ENCODE measurements at regions not wholly inside any gene's neighbourhood (a gene's known extent, or its start where the extent isn't known, plus 50 kb on each side); places are given as distances from the start of the nearest gene placed in this dataset.
A peak's percentile ranks its signal among the peaks of the same experiment; 100 is the strongest.

DNA sequence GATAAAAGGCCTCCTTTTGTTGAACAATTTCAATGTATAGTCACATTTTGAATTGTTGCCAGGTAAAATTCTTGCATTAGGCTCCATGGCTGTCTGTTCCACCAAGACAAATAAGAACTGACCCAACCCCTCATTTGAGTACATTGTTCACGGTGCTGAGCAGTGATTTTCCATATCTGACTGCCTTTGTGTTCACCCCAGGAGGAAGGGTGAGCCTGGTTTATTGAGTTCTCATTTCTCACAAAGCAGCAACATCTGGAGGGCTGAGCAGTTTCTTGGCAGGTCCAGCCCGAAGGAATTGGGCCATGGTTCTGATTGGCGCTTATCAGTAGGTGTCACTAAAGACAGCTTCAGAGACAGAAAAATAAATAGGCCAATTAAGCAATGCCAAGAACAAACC, 149.1 kb downstream of the BMP4 start:
- no peaks in the 10 kb centered on the region for H3K36me3 ChIP-seq
- no peaks in the 10 kb centered on the region for H3K4me1 ChIP-seq
- intact Hi-C loops (cut with DNase I) = no loop called here
- TF ChIP-seq, protein P1, sequence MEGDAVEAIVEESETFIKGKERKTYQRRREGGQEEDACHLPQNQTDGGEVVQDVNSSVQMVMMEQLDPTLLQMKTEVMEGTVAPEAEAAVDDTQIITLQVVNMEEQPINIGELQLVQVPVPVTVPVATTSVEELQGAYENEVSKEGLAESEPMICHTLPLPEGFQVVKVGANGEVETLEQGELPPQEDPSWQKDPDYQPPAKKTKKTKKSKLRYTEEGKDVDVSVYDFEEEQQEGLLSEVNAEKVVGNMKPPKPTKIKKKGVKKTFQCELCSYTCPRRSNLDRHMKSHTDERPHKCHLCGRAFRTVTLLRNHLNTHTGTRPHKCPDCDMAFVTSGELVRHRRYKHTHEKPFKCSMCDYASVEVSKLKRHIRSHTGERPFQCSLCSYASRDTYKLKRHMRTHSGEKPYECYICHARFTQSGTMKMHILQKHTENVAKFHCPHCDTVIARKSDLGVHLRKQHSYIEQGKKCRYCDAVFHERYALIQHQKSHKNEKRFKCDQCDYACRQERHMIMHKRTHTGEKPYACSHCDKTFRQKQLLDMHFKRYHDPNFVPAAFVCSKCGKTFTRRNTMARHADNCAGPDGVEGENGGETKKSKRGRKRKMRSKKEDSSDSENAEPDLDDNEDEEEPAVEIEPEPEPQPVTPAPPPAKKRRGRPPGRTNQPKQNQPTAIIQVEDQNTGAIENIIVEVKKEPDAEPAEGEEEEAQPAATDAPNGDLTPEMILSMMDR (IDR thresholded peaks at IDR 0.05) = no peak
- ATAC-seq (no peak), DNase-seq (no peak)
- H3K27ac ChIP-seq = no peak overlapping the region
- H3K27me3 ChIP-seq (ENCODE audit: low read depth) = no peaks in the 10 kb centered on the region
- H3K4me3 ChIP-seq = no peak overlapping the region
- no peaks in the 10 kb centered on the region for H3K9me3 ChIP-seq

DNA sequence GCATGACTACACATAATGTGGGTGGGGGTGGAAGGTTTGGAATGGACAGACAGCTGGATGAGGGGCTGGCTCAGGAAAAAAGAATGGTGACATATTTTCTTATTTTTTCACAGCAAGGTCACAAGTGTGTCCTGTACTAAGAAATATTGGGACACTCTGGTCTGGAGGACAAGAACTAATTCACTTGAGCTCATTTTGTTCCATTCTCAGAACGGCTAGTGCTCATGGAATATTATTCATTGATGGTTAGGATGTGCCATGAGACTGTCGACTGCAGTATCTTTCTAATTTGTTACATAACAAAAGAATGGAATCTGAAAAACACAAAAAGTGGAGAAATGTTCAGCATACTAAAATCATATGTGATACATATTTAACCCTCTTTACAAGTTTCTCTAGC, 149.5 kb downstream of the BMP4 start:
- Histone ChIP-seq H3K36me3 (no peaks in the 10 kb centered on the region), H3K4me3 (no peak overlapping the region), H3K27ac (no peak overlapping the region), H3K27me3 (ENCODE audit: low read depth) (no peaks in the 10 kb centered on the region), H3K9me3 (no peaks in the 10 kb centered on the region), H3K4me1 (no peaks in the 10 kb centered on the region)
- no peak for ATAC-seq
- TF ChIP-seq, protein P1 (IDR thresholded peaks at IDR 0.05) = no peak
- intact Hi-C loops (cut with DNase I) = no loop called here
- no peak for DNase-seq

DNA sequence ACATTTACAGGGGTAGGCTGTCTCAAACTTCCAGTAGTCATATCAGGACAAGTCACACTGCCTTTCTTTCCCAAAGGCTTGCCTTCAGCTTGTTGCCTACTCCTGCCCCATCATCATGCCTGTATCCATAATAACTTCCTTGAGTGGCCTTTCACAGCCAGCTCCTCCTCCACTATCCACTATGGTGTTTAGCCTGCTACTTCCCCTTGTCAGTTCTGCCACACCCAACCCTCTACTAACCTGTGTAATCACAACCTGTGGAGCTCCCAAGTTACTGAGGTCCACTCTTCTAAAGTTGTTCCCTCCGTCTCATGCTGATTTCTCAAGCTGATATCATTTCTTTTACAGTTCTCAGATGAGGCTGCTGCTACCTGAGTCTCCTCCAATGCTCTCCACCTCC, 159.9 kb downstream of the BMP4 start:
- H3K27me3 ChIP-seq (ENCODE audit: low read depth) = no peaks in the 10 kb centered on the region
- H3K4me3 ChIP-seq = no peak overlapping the region
- no peaks in the 10 kb centered on the region for H3K9me3 ChIP-seq
- ATAC-seq (no peak), DNase-seq (no peak)
- H3K27ac ChIP-seq = no peak overlapping the region
- TF ChIP-seq, protein P1 (IDR thresholded peaks at IDR 0.05) = no peak
- intact Hi-C loops (cut with DNase I) = no loop called here
- no peaks in the 10 kb centered on the region for H3K36me3 ChIP-seq
- H3K4me1 ChIP-seq = peaks cover 16% of the 10 kb centered on the region

DNA sequence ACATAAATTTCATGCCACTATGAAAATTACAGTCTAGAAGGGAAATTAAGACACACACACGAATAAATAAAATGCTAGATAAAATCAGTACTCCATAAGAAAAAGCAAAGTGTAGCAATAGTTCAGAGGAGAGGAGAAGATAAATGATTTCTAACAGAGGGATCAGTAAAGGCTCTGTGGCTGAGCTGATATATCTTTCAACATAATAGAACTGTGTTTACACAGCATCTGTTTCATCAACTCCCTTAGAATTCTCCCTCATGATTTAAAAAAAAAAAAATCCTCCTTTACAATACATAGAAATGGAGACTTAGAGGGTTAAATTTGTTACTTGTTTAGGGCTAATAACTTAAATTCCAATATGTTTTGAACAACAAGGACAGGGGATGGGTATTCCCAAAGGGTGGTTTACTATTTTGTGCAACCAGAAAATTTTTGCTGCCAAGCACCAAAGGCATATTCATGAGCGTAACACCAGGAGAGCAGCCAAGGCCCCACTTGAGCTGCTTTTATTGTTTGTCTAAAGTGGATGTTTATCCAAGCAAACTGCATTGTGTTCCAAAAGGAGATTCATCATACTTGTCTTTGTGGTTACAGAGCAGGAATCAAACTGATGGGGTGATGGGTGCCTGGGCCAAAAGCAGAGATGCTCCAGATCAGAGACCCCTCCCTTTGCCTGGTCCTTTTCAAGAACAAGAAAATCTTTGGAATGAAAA, 162.7 kb downstream of the BMP4 start:
- H3K27me3 ChIP-seq (ENCODE audit: low read depth) = no peaks in the 10 kb centered on the region
- no peak overlapping the region for H3K27ac ChIP-seq
- peaks cover 23% of the 10 kb centered on the region for H3K4me1 ChIP-seq
- no peaks in the 10 kb centered on the region for H3K36me3 ChIP-seq
- intact Hi-C loops (cut with DNase I) = no loop called here
- ATAC-seq (peak in 1 of 2 donors; percentile 35), DNase-seq (no peak)
- no peaks in the 10 kb centered on the region for H3K9me3 ChIP-seq
- TF ChIP-seq, protein P1 (IDR thresholded peaks at IDR 0.05) = no peak
- H3K4me3 ChIP-seq = no peak overlapping the region

DNA sequence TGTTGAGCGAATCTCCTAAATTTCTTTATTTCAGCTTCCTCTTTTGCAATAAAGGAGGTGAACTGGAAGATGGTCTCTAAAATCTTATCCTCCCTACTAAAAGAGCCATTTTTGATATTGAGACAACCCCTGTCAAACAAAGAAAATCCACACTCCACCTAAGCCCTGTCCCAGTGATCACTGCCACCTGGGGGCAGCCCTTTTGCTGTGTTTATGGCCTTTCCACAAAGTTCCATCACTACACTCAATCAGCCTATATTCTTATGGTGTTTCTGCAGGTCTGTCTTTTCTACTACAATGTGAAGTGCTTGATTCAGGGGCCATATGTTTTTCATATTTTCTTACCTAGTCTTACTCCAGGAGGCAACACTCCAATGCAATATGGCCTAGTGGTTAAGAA, 163.7 kb downstream of the BMP4 start:
- no peak overlapping the region for H3K4me3 ChIP-seq
- intact Hi-C loops (cut with DNase I) = no loop called here
- ATAC-seq = no peak
- no peaks in the 10 kb centered on the region for H3K27me3 ChIP-seq (ENCODE audit: low read depth)
- H3K4me1 ChIP-seq = peaks cover 23% of the 10 kb centered on the region
- no peak for DNase-seq
- no peaks in the 10 kb centered on the region for H3K9me3 ChIP-seq
- no peaks in the 10 kb centered on the region for H3K36me3 ChIP-seq
- TF ChIP-seq, protein P1 (IDR thresholded peaks at IDR 0.05) = no peak
- H3K27ac ChIP-seq = no peak overlapping the region
